Transverse colon (tissue), 4 donors: ENCODE measurements at regions not wholly inside any gene's neighbourhood (a gene's known extent, or its start where the extent isn't known, plus 50 kb on each side); places are given as distances from the start of the nearest gene placed in this dataset.

ENCODE experiments used
- DNase-seq: peaks from one replicate; pipeline ENCODE4 v3.0.0-alpha.2; 2019
- H3K27ac ChIP-seq, 4 donors: fragments of 200-600 bp; sonication (generic); 2 replicates each; pipeline ENCODE4 v1.5.1; 2016 to 2018; ENCODE audit warnings: inconsistent platforms in 4 of 4
- H3K27me3 ChIP-seq: fragments of 200-600 bp; sonication (generic); 2 replicates; pipeline ENCODE4 v1.5.1; 2017; ENCODE audit warnings: inconsistent platforms
- H3K36me3 ChIP-seq, 4 donors: fragments of 200-600 bp; sonication (generic); 2 replicates each; pipeline ENCODE4 v1.5.1; 2017 to 2019; ENCODE audit warnings: inconsistent platforms in 4 of 4
- H3K4me1 ChIP-seq, 4 donors: fragments of 200-600 bp; sonication (generic); 2 replicates each; pipeline ENCODE4 v1.5.1; 2017 to 2020; ENCODE audit warnings: inconsistent platforms in 4 of 4
- H3K4me3 ChIP-seq, 4 donors: fragments of 200-600 bp; sonication (generic); 1 replicate in 1 of 4; 2 replicates in 3 of 4; pipeline versions ENCODE4 v1.5.1 to v1.6.1; 2017 to 2019; ENCODE audit warnings: inconsistent platforms in 4 of 4
- H3K9me3 ChIP-seq, 2 donors: fragments of 200-600 bp; sonication (generic); 2 replicates each; pipeline ENCODE4 v1.5.1; 2017 to 2019; ENCODE audit warnings: inconsistent platforms in 2 of 2
- CTCF ChIP-seq, 5 experiments: fragments of 200-600 bp in 3 of 5; fragments of 450-650 bp in 2 of 5; sonication (generic) in 3 of 5; IDR thresholded peaks; 1 replicate in 2 of 5; 2 replicates in 3 of 5; pipeline ENCODE4 v1.5.1; 2016 to 2017; ENCODE audit warnings: antibody characterized with exemption in 5 of 5, inconsistent platforms in 3 of 5, mild to moderate bottlenecking in 2 of 5, moderate library complexity in 1 of 5
- EP300 ChIP-seq: sonication (generic); formaldehyde crosslinking; IDR thresholded peaks from one replicate; pipeline ENCODE4 v1.6.1; 2017; ENCODE audit warnings: antibody characterized with exemption, low read depth
- POLR2A ChIP-seq: fragments of 450-650 bp; IDR thresholded peaks from one replicate; pipeline ENCODE4 v1.6.1; 2016; ENCODE audit warnings: antibody characterized with exemption, mild to moderate bottlenecking, moderate library complexity
- POLR2AphosphoS5 ChIP-seq, 3 donors: sonication (generic); formaldehyde crosslinking; IDR thresholded peaks; one replicate each; pipeline ENCODE4 v1.6.1; 2016; ENCODE audit warnings: antibody characterized with exemption in 3 of 3
- WGBS, 2 donors: methylation state at CpG; one replicate each; pipeline ENCODE4 v1.1.5; 2018; ENCODE audit warnings: low coverage in 1 of 2; 5-methylcytosine and 5-hydroxymethylcytosine counted together
- in situ Hi-C, 4 donors: fragments of 200-750 bp; cut with MboI; loops; one replicate each; pipeline versions ENCODE4 v1.15.0 to v1.15.1; 2017; ENCODE audit warnings: low sequenced_read_pairs in 3 of 4, low pct_ligation_motif_present in 1 of 4, low pct_unique_long_range_greater_than_20kb in 1 of 4
- intact Hi-C: fragments of 100-400 bp; cut with DNase I; formaldehyde crosslinking; loops from one replicate; pipeline ENCODE4 v1.15.1; 2023; ENCODE audit warnings: low total_unique reads

DNA sequence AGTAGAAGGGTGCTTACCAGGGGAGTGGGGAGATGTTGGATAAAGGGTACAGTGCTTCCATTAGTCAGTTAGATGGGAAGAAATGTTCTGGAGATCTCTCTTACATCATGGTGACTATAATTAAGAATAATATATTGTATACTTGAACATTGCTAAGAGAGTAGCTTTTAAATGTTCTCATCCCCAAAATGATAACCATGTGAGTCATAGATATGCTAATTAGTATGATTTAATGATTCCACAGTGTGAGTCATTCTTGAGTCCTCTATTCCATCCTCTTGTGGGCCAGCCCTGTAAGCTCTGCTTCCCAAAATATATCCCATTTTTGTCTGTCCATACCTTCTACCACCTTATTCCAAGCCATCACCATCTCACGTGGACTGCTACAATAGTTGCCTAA, 80.6 kb upstream of the CDH11 start:
- no peaks in the 10 kb centered on the region for H3K9me3 ChIP-seq
- H3K27me3 ChIP-seq: no peaks in the 10 kb centered on the region
- no peaks in the 10 kb centered on the region for H3K36me3 ChIP-seq
- H3K4me3 ChIP-seq: no peak overlapping the region
- intact Hi-C loops: no loop called here
- TF ChIP-seq CTCF (IDR thresholded peaks at IDR 0.05) (no peak), POLR2AphosphoS5 (IDR thresholded peaks at IDR 0.05) (no peak), POLR2A (no peak)
- no peak overlapping the region for H3K27ac ChIP-seq
- H3K4me1 ChIP-seq: no peaks in the 10 kb centered on the region
- no peak for DNase-seq
- in situ Hi-C loops: no loop called here
- 83 to 100% methylated on average over 1 of the region's 1 CpG for WGBS, 2 donors

GRCh38 chr16:65201511-65201910, 79.6 kb upstream of the CDH11 start:
- DNase-seq: no peak
- Histone ChIP-seq H3K4me3 (no peak overlapping the region), H3K27ac (no peak overlapping the region), H3K4me1 (no peaks in the 10 kb centered on the region), H3K36me3 (no peaks in the 10 kb centered on the region), H3K9me3 (no peaks in the 10 kb centered on the region), H3K27me3 (no peaks in the 10 kb centered on the region)
- in situ Hi-C loops (no loop called here), intact Hi-C loops (no loop called here)
- 83 to 86% methylated on average over 6 to 8 of the region's 8 CpGs for WGBS, 2 donors
- TF ChIP-seq POLR2AphosphoS5 (IDR thresholded peaks at IDR 0.05) (no peak), CTCF (IDR thresholded peaks at IDR 0.05) (no peak), POLR2A (no peak), EP300 (no peak)

DNA sequence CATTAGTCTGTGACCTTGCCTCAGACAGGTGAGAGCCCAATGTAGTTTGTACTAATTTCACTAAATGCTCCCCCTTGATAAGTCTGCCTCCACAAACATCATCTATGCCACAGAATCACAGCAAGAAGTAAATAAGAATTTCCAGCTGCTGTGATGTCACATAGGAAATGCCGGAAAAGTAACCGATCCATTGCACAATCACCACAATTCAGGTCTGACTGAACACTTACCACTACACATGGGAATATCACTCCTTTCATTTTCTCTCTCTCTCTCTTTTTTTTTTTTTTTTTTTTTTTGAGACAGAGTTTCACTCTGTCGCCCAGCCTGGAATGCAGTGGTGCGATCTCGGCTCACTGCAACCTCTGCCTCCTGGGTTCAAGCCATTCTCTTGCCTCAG, 79.0 kb upstream of the CDH11 start:
- WGBS, 2 donors: 82 to 97% methylated on average over 5 of the region's 5 CpGs
- in situ Hi-C loops: no loop called here

DNA sequence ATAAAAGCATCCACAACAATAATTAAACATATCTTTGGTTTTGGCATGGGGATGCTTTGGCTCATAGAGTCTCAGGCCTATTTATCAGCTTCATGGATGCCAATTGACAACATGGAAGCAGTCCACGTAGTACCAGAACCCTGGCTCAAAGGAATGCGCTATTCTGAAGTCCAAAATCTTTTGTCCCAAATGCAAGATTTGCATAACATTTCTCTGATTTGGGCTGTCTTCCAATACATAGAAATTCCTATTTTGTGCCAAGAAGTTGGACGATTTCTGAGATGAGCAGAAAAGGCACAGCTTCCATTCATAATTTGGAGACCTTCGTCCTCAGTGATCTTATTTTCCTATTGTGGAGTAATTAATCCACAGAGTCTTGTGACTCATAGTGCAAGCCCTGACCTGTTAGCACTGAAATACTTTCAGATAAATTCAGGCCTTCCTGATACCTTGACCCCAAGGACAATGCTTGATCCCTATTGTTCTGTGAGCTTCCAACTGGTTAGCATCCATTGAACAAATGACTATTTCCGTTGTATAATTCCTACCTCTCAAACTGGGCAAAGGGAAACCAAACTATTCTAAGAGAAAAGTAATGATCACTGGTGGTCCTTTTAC, 78.4 kb upstream of the CDH11 start:
- intact Hi-C loops: no loop called here
- Histone ChIP-seq H3K4me1 (no peaks in the 10 kb centered on the region), H3K27ac (no peak overlapping the region), H3K9me3 (no peaks in the 10 kb centered on the region), H3K4me3 (no peak overlapping the region), H3K36me3 (no peaks in the 10 kb centered on the region), H3K27me3 (no peaks in the 10 kb centered on the region)
- DNase-seq: no peak
- in situ Hi-C loops: no loop called here
- WGBS, 2 donors: 79 to 85% methylated on average over 2 to 5 of the region's 5 CpGs
- TF ChIP-seq POLR2AphosphoS5 (IDR thresholded peaks at IDR 0.05): no peak
- no peak for TF ChIP-seq POLR2A
- no peak for TF ChIP-seq CTCF (IDR thresholded peaks at IDR 0.05)
- TF ChIP-seq EP300: no peak

More for the DNA sequence above, 79.0 kb upstream of the CDH11 start:
- intact Hi-C loops: no loop called here
- no peak overlapping the region for H3K27ac ChIP-seq
- no peak for DNase-seq
- no peak overlapping the region for H3K4me3 ChIP-seq
- TF ChIP-seq POLR2AphosphoS5 (IDR thresholded peaks at IDR 0.05) (no peak), CTCF (IDR thresholded peaks at IDR 0.05) (no peak), EP300 (no peak), POLR2A (no peak)
- H3K9me3 ChIP-seq: no peaks in the 10 kb centered on the region
- no peaks in the 10 kb centered on the region for H3K36me3 ChIP-seq
- H3K27me3 ChIP-seq: no peaks in the 10 kb centered on the region
- H3K4me1 ChIP-seq: no peaks in the 10 kb centered on the region
